Neural cell (in vitro differentiated cells): ENCODE measurements at regions not wholly inside any gene's neighbourhood (a gene's known extent, or its start where the extent isn't known, plus 50 kb on each side); places are given as distances from the start of the nearest gene placed in this dataset.

Source experiments
- H2AFZ ChIP-seq: fragments of 200-600, 300-800 bp; sonication (generic), shearing (Covaris generic); 2 replicates; pipeline ENCODE4 v1.6.0; 2014; ENCODE audit warnings: low read depth, mild to moderate bottlenecking, antibody characterized with exemption, low read length, moderate library complexity
- H3F3A ChIP-seq: fragments of 200-600 bp; shearing (Covaris generic); 2 replicates; pipeline ENCODE4 v1.6.1; 2016; ENCODE audit warnings: mild to moderate bottlenecking, moderate library complexity, mixed read lengths, antibody characterized with exemption, low read length; ENCODE audit not compliant: insufficient read depth, poor library complexity, severe bottlenecking
- H3K27ac ChIP-seq: fragments of 200-600, 300-800 bp; sonication (generic), shearing (Covaris generic); 2 replicates; pipeline ENCODE4 v1.5.1; 2014; ENCODE audit warnings: mild to moderate bottlenecking, low read length, moderate library complexity
- H3K27me3 ChIP-seq: fragments of 300-800, 200-600 bp; sonication (generic), shearing (Covaris generic); 2 replicates; pipeline ENCODE4 v1.6.0; 2014; ENCODE audit warnings: mild to moderate bottlenecking, low read depth, low read length, moderate library complexity; ENCODE audit not compliant: insufficient read depth
- H3K36me3 ChIP-seq: fragments of 300-800, 200-600 bp; sonication (generic), shearing (Covaris generic); 2 replicates; pipeline ENCODE4 v1.5.1; 2014; ENCODE audit warnings: mild to moderate bottlenecking, antibody characterized with exemption, low read length, moderate library complexity; ENCODE audit not compliant: insufficient read depth
- H3K4me2 ChIP-seq: fragments of 300-800, 200-600 bp; sonication (generic), shearing (Covaris generic); 2 replicates; pipeline ENCODE4 v1.6.0; 2014; ENCODE audit warnings: mild to moderate bottlenecking, low read length
- H3K4me3 ChIP-seq: fragments of 300-800, 200-600 bp; sonication (generic), shearing (Covaris generic); 2 replicates; pipeline ENCODE4 v1.5.1; 2014; ENCODE audit warnings: mild to moderate bottlenecking, low read length, moderate library complexity
- H3K79me2 ChIP-seq: fragments of 200-600 bp; shearing (Covaris generic); replicated peaks from 2 replicates; pipeline ENCODE4 v1.6.0; 2014; ENCODE audit warnings: mild to moderate bottlenecking, low read length, moderate library complexity; ENCODE audit not compliant: insufficient read depth
- H3K9ac ChIP-seq: fragments of 300-800, 200-600 bp; sonication (generic), shearing (Covaris generic); 2 replicates; pipeline ENCODE4 v1.6.1; 2016; ENCODE audit warnings: mild to moderate bottlenecking, low read length, mixed read lengths
- H3K9me2 ChIP-seq: fragments of 200-600 bp; shearing (Covaris generic); 2 replicates; pipeline ENCODE4 v1.6.1; 2016; ENCODE audit warnings: mild to moderate bottlenecking, low read length, mixed read lengths; ENCODE audit not compliant: insufficient read depth
- H3K9me3 ChIP-seq: fragments of 200-600, 300-800 bp; sonication (generic), shearing (Covaris generic); 2 replicates; pipeline ENCODE4 v1.6.1; 2016; ENCODE audit warnings: mild to moderate bottlenecking, mixed run types, low read length, moderate library complexity, mixed read lengths
- H4K20me1 ChIP-seq: fragments of 200-600 bp; shearing (Covaris generic); 2 replicates; pipeline ENCODE4 v1.6.1; 2016; ENCODE audit warnings: mild to moderate bottlenecking, mixed run types; ENCODE audit not compliant: insufficient read depth
- CTCF ChIP-seq: fragments of 450-650 bp; IDR thresholded peaks from 2 replicates; pipeline ENCODE4 v1.5.1; 2014; ENCODE audit warnings: antibody characterized with exemption, mild to moderate bottlenecking, moderate library complexity; ENCODE audit not compliant: poor library complexity, severe bottlenecking
- EP300 ChIP-seq: fragments of 450-650 bp; conservative IDR thresholded peaks from 2 replicates; pipeline ENCODE4 v1.6.1; 2014; ENCODE audit warnings: antibody characterized with exemption, mild to moderate bottlenecking, moderate library complexity; ENCODE audit not compliant: poor library complexity, severe bottlenecking
- EZH2 ChIP-seq: fragments of 200-600, 300-800 bp; shearing (Covaris generic), sonication (generic); IDR thresholded peaks from 2 replicates; pipeline ENCODE4 v1.6.1; 2014; ENCODE audit warnings: antibody characterized with exemption, low read length, borderline replicate concordance, mild to moderate bottlenecking; ENCODE audit not compliant: insufficient read depth, poor library complexity, severe bottlenecking
- MXI1 ChIP-seq: fragments of 450-650 bp; conservative IDR thresholded peaks from 2 replicates; pipeline ENCODE4 v1.6.1; 2014; ENCODE audit warnings: antibody characterized with exemption, mild to moderate bottlenecking; ENCODE audit not compliant: poor library complexity, severe bottlenecking
- POLR2AphosphoS5 ChIP-seq: IDR thresholded peaks from 2 replicates; pipeline ENCODE4 v1.6.1; 2012
- RAD21 ChIP-seq: fragments of 450-650 bp; conservative IDR thresholded peaks from 2 replicates; pipeline ENCODE4 v1.6.1; 2014; ENCODE audit warnings: antibody characterized with exemption, mild to moderate bottlenecking, moderate library complexity
- REST ChIP-seq: IDR thresholded peaks from 2 replicates; pipeline ENCODE4 v1.6.1; 2012; ENCODE audit warnings: borderline replicate concordance
- SMC3 ChIP-seq: fragments of 450-650 bp; conservative IDR thresholded peaks from 2 replicates; pipeline ENCODE4 v1.6.1; 2014; ENCODE audit warnings: antibody characterized with exemption, mild to moderate bottlenecking, moderate library complexity; ENCODE audit not compliant: poor library complexity
- TAF1 ChIP-seq: IDR thresholded peaks from 2 replicates; pipeline ENCODE4 v1.6.1; 2012; ENCODE audit warnings: low read depth

GRCh38 chr11:134512571-134513538 is 100.8 kb upstream of the B3GAT1 start:
- H3K9ac ChIP-seq, result no peak overlapping the region
- H3K27ac ChIP-seq, result no peak overlapping the region
- no peaks in the 10 kb centered on the region for H3K27me3 ChIP-seq
- H3K36me3 ChIP-seq, result no peaks in the 10 kb centered on the region
- no peak overlapping the region for H2AFZ ChIP-seq
- no peaks in the 10 kb centered on the region for H3K9me2 ChIP-seq
- no peaks in the 10 kb centered on the region for H3K9me3 ChIP-seq
- H3K4me2 ChIP-seq, result no peak overlapping the region
- H4K20me1 ChIP-seq, result no peaks in the 10 kb centered on the region
- no peak overlapping the region for H3K4me3 ChIP-seq
- H3K79me2 ChIP-seq, result no peaks in the 10 kb centered on the region
- TF ChIP-seq CTCF (no peak), POLR2AphosphoS5 (no peak), TAF1 (no peak), SMC3 (no peak), REST (no peak), EP300 (no peak), RAD21 (no peak), MXI1 (no peak), EZH2 (no peak)
- H3F3A ChIP-seq, result no peaks in the 10 kb centered on the region

GRCh38 chr11:134512061-134512460 is 100.0 kb upstream of the B3GAT1 start:
- Histone ChIP-seq H3K36me3 (no peaks in the 10 kb centered on the region), H3K9ac (no peak overlapping the region), H2AFZ (no peak overlapping the region), H3K4me2 (no peak overlapping the region), H3K27me3 (no peaks in the 10 kb centered on the region), H3K4me3 (no peak overlapping the region), H3K79me2 (no peaks in the 10 kb centered on the region), H4K20me1 (no peaks in the 10 kb centered on the region), H3F3A (no peaks in the 10 kb centered on the region), H3K9me2 (no peaks in the 10 kb centered on the region), H3K27ac (no peak overlapping the region), H3K9me3 (no peaks in the 10 kb centered on the region)
- TF ChIP-seq EP300, result no peak
- TF ChIP-seq CTCF, result no peak
- no peak for TF ChIP-seq SMC3
- no peak for TF ChIP-seq POLR2AphosphoS5
- no peak for TF ChIP-seq REST
- TF ChIP-seq EZH2, result no peak
- no peak for TF ChIP-seq TAF1
- no peak for TF ChIP-seq RAD21
- no peak for TF ChIP-seq MXI1
